ENCODE measurements at regions not wholly inside any gene's neighbourhood (a gene's known extent, or its start where the extent isn't known, plus 50 kb on each side); places are given as distances from the start of the nearest gene placed in this dataset.

DNA sequence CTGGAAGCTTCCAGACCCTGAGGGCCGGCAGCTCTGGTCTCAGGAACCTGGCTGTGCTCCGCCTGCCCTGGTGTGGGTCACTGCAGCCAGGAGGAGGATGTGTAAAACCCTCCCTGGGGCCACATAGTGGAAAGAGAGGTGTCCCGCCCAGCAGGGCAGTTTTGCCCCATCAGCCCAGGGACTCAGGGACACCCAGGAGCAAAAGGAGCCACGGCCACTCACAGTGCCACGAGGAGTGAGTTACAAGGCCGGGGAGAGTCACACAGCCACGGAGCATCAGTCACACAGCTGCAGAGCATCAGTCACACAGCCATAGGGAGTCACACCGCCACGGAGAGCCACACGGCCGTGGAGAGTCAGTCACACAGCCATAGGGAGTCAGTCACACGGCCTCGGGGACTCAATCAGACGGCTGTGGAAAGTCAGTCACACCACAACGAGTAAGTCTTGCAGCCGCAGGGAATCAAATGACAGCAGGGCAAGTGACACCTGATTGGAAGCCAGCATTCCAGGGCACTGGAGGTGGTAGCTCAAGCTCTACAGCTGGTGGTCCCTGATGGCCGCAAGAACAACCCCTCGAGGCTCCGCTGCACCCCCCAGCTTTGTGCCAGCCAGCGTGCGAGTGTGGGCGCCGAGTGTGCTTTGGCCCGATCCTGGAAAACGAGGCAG is 60.9 kb downstream of the DLL1 start:
- no peak for TF ChIP-seq EZH2 (IDR thresholded peaks at IDR 0.05; ENCODE audit: borderline replicate concordance, low read depth, low read length, severe bottlenecking)
- TF ChIP-seq, protein P1, sequence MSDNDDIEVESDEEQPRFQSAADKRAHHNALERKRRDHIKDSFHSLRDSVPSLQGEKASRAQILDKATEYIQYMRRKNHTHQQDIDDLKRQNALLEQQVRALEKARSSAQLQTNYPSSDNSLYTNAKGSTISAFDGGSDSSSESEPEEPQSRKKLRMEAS (IDR thresholded peaks at IDR 0.05; ENCODE audit: insufficient read depth, insufficient read length), result no peak
- TF ChIP-seq, protein P2, sequence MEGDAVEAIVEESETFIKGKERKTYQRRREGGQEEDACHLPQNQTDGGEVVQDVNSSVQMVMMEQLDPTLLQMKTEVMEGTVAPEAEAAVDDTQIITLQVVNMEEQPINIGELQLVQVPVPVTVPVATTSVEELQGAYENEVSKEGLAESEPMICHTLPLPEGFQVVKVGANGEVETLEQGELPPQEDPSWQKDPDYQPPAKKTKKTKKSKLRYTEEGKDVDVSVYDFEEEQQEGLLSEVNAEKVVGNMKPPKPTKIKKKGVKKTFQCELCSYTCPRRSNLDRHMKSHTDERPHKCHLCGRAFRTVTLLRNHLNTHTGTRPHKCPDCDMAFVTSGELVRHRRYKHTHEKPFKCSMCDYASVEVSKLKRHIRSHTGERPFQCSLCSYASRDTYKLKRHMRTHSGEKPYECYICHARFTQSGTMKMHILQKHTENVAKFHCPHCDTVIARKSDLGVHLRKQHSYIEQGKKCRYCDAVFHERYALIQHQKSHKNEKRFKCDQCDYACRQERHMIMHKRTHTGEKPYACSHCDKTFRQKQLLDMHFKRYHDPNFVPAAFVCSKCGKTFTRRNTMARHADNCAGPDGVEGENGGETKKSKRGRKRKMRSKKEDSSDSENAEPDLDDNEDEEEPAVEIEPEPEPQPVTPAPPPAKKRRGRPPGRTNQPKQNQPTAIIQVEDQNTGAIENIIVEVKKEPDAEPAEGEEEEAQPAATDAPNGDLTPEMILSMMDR (IDR thresholded peaks at IDR 0.05; ENCODE audit: extremely low read depth in 1 of 2, insufficient read depth in 1 of 2, low read depth in 1 of 2, low read length in 2 of 2), result no peak
